GM12801 (cell line): ENCODE measurements at regions not wholly inside any gene's neighbourhood (a gene's known extent, or its start where the extent isn't known, plus 50 kb on each side); places are given as distances from the start of the nearest gene placed in this dataset.

Experiments
- CTCF ChIP-seq: IDR thresholded peaks from one replicate; pipeline ENCODE4 v1.5.1; 2011; ENCODE audit warnings: control low read depth; ENCODE audit not compliant: insufficient read length; ENCODE audit errors: extremely low read depth

- TF ChIP-seq CTCF, result no peak
These were observed 59.5 kb upstream of the ID2 start for GRCh38 chr2:8622199-8622911.

GRCh38 chr2:8622924-8623465 lies 58.9 kb upstream of the ID2 start:
- no peak for TF ChIP-seq CTCF

- TF ChIP-seq CTCF, result no peak
These were observed 58.3 kb upstream of the ID2 start for GRCh38 chr2:8623576-8623957.

GRCh38 chr2:8623958-8624591 lies 57.8 kb upstream of the ID2 start:
- no peak for TF ChIP-seq CTCF

- no peak for TF ChIP-seq CTCF
These were observed 56.9 kb upstream of the ID2 start for GRCh38 chr2:8624855-8625398.

GRCh38 chr2:8625399-8626300 lies 56.2 kb upstream of the ID2 start:
- TF ChIP-seq CTCF, result no peak

GRCh38 chr2:8626572-8626971 lies 55.3 kb upstream of the ID2 start:
- TF ChIP-seq CTCF, result no peak
